ENCODE measurements at regions not wholly inside any gene's neighbourhood (a gene's known extent, or its start where the extent isn't known, plus 50 kb on each side); places are given as distances from the start of the nearest gene placed in this dataset.
A peak's percentile ranks its signal among the peaks of the same experiment; 100 is the strongest.
"Not testable (repeated sequence)": the region's sequence is repeated elsewhere in the genome, so short reads cannot be mapped to it uniquely, and the experiment has no call there.

DNA sequence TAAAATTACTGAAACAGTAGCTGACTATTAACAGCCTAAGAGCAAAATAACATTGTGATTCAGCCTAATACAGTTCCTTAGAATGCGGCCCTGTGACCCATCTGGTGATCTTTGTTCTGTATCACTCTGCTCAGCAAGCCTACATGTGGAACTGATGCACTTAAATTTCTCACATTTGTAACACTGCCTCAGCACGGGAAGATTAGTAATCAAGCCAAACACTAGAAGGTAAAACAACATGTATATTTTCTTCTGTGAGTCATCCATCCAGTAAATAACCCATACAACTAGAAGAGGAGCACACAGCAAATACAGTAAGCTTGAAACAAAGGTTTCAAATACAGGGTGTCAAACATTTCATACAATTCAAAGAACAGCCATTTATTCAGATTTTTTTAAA is 189.7 kb upstream of the NOX3 start:
- Mint-ChIP-seq H3K9me3 (peaks cover 3% of the 10 kb centered on the region), H3K27ac (no peak overlapping the region), H3K4me1 (no peaks in the 10 kb centered on the region), H3K27me3 (peaks cover 4% of the 10 kb centered on the region), H3K4me3 (no peak overlapping the region), H3K36me3 (ENCODE audit: low read depth) (no peaks in the 10 kb centered on the region)
- ATAC-seq (no peak), DNase-seq (no peak)

DNA sequence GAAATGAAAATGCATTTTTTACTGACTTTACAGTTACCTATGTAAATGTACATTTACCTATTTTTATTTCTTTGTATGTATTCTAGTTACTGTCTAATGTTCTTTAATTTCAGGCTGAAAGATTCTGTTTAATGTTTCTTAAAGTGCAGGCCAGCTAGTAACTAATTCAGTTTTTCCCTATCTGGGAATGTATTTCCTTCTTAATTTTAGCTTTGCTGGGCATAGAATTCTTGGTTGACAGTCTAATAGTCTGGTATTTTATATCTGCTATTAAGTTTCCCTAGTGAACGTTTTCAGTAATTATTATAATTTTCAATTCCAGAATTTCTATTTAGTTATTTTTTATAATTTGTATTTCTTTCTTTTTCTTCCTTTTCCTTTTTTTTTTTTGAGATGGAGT is 186.0 kb upstream of the NOX3 start:
- H3K4me1 Mint-ChIP-seq = no peaks in the 10 kb centered on the region
- DNase-seq (no peak), ATAC-seq (no peak)
- no peak overlapping the region for H3K4me3 Mint-ChIP-seq
- H3K9me3 Mint-ChIP-seq = peaks cover 3% of the 10 kb centered on the region
- H3K36me3 Mint-ChIP-seq (ENCODE audit: low read depth) = no peaks in the 10 kb centered on the region
- peaks cover 3% of the 10 kb centered on the region for H3K27me3 Mint-ChIP-seq
- no peak overlapping the region for H3K27ac Mint-ChIP-seq

DNA sequence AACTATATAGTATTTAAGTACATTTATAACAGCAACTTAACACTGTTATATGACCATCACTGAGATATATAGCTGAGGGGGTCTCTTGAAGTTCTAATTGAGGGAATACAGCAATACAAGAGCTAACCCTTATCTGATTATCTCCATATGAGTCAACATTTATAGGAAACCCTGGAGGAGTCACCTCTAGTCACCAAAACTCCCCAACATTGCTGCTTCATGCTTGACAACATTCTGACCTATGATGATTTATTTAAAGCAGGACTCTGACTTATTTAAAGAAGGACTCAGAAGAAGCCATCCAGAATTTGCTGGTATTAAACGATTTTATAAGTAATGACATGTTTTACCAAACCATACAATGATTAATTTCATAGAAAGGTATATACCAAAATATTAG is 182.6 kb upstream of the NOX3 start:
- H3K27me3 Mint-ChIP-seq = no peaks in the 10 kb centered on the region
- no peak overlapping the region for H3K27ac Mint-ChIP-seq
- no peaks in the 10 kb centered on the region for H3K9me3 Mint-ChIP-seq
- H3K36me3 Mint-ChIP-seq (ENCODE audit: low read depth) = no peaks in the 10 kb centered on the region
- no peaks in the 10 kb centered on the region for H3K4me1 Mint-ChIP-seq
- DNase-seq (no peak), ATAC-seq (no peak)
- no peak overlapping the region for H3K4me3 Mint-ChIP-seq

DNA sequence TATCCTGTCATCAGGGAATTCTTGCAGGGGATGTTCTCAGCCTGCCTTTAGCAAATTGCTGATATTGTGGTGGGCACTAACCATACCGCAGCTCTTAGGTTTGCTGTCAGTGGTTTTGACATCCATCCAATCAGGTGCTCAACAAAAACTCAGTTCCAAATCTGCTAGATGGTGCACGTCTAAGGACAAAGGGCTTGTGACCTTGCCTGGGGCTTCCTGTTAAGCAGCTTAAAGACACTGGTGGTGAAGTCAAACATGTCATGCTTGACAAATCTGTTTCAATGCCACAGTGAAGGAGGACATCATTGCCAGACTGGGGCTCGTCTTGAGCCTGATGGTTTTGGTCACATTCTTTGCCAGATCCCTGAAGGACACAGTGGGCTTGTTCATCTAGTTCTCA is 179.8 kb upstream of the NOX3 start:
- Mint-ChIP-seq H3K4me3 (no peak overlapping the region), H3K27me3 (no peaks in the 10 kb centered on the region), H3K9me3 (no peaks in the 10 kb centered on the region), H3K4me1 (no peaks in the 10 kb centered on the region), H3K27ac (no peak overlapping the region), H3K36me3 (ENCODE audit: low read depth) (no peaks in the 10 kb centered on the region)
- ATAC-seq (no peak), DNase-seq (no peak)

DNA sequence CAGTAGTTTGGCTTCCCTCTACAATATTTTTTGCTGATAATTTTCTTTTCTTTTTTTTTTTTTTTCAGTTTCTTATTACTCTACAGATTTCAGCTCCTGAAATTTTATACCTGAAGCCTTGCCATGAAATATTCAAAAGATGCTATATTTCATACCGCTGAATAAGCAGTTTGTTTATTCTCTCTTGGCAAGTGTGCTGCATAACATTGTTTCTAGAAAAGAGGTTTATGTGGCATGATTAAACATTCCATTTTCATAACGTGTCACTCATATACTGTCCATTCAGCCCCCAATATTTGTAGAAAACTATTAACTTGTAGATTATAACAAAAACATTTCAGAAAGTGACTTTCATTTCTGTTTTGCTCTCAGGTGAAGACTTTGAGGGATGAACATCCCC is 174.4 kb upstream of the NOX3 start:
- Mint-ChIP-seq H3K9me3 (peaks cover 4% of the 10 kb centered on the region), H3K36me3 (ENCODE audit: low read depth) (no peaks in the 10 kb centered on the region), H3K4me1 (peaks cover 6% of the 10 kb centered on the region), H3K27me3 (no peaks in the 10 kb centered on the region), H3K4me3 (no peak overlapping the region), H3K27ac (no peak overlapping the region)
- ATAC-seq (no peak), DNase-seq (no peak)

DNA sequence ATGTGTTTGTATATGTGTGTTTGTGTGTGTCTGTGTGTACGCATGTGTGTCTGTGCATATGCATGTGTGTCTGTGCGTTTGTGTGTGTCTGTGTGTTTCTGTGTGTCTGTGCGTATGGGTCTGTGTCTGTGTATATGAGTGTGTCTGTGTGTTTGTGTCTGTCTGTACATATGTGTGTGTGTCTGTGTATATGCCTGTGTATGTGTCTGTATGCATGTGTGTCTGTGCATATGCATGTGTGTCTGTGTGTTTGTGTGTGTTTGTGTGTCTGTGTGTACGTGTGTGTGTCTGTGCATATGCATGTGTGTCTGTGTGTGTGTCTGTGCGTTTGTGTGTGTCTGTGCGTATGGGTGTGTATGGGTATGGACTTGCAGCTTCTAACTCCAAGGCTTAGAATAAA is 174.0 kb upstream of the NOX3 start:
- Mint-ChIP-seq H3K4me3 (no peak overlapping the region), H3K27ac (no peak overlapping the region), H3K4me1 (peaks cover 6% of the 10 kb centered on the region), H3K27me3 (no peaks in the 10 kb centered on the region), H3K36me3 (ENCODE audit: low read depth) (no peaks in the 10 kb centered on the region), H3K9me3 (peaks cover 4% of the 10 kb centered on the region)
- ATAC-seq (no peak), DNase-seq (no peak)

DNA sequence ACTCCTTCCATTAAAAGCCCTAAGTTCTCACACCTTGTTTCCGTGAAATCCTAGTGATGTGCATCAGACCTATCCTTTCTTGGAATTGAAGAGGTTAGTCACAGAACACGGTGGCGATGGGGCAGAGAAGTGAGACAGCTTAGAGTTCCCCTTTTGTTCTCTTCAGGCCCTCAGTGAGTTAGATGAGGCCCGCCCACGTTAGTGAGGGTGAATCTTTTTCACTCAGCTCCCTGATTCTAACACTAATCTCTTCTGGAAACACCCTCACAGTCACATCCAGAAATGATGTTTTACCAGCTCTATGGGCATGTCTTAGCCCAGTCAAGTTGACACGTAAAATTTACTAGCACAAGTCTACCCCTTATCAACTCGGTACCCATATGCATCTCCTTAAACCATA is 172.7 kb upstream of the NOX3 start:
- peaks cover 4% of the 10 kb centered on the region for H3K9me3 Mint-ChIP-seq
- no peak overlapping the region for H3K4me3 Mint-ChIP-seq
- H3K4me1 Mint-ChIP-seq = peaks cover 6% of the 10 kb centered on the region
- no peaks in the 10 kb centered on the region for H3K27me3 Mint-ChIP-seq
- H3K36me3 Mint-ChIP-seq (ENCODE audit: low read depth) = no peaks in the 10 kb centered on the region
- DNase-seq = peak; percentile 3
- H3K27ac Mint-ChIP-seq = peak overlapping the region; percentile 30
- ATAC-seq = peak; percentile 91

DNA sequence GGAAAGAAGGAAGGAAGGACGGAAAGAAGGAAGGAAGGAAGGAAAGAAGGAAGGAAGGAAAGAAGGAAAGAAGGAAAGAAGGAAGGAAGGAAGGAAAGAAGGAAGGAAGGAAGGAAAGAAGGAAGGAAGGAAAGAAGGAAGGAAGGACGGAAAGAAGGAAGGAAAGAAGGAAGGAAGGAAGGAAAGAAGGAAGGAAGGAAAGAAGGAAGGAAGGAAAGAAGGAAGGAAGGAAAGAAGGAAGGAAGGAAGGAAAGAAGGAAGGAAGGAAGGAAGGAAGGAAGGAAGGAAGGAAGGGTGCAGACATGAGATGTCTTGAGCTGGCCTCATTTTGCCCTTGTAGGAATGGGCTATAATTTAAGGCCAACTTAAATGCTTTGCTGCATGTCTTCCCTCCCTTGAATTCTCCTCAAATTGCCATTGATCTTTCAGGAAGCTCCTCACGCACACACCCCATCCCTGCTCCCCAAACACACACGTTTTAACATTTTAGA is 172.1 kb upstream of the NOX3 start:
- not testable (repeated sequence) for H3K9me3 Mint-ChIP-seq; DNase-seq; ATAC-seq; H3K4me3 Mint-ChIP-seq; H3K36me3 Mint-ChIP-seq (ENCODE audit: low read depth); H3K4me1 Mint-ChIP-seq; H3K27me3 Mint-ChIP-seq
- H3K27ac Mint-ChIP-seq = peak overlapping the region; percentile 30

DNA sequence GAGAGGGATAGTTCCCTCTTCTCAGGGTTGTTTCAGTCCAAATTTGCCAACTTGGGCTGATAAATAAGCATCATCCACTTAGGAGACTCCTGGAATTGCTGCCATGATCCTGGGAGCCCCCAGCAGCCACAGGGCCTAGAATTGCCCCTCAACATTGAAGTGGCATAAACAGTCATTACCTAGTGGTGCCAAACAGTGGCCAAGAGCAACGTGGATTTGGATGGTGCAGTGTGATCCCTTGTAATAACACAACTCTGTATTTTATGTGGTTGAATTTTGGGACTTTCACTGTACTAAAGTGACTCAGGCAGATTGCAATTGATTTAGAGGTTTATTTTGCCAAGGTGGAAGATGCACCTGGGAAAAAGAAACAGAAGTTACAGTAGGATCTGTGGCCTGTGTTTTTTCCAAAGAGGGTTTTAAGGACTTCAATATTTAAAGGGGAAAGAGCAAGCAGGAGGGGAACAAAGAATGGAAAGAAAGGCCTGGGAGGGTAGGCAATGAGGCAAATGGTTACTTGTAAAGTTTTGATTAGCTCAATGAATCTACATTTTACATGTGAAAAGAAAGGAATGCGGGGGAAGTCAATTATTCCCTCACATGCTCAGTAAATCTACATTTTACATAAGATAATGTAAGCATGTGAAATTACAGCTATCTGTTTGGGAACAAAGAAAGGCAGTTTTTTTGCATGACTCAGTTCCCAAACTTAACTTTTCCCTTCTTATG is 168.0 kb upstream of the NOX3 start:
- H3K27me3 Mint-ChIP-seq = no peaks in the 10 kb centered on the region
- ATAC-seq = no peak
- H3K4me1 Mint-ChIP-seq = peaks cover 4% of the 10 kb centered on the region
- H3K27ac Mint-ChIP-seq = no peak overlapping the region
- DNase-seq = no peak
- no peaks in the 10 kb centered on the region for H3K36me3 Mint-ChIP-seq (ENCODE audit: low read depth)
- no peak overlapping the region for H3K4me3 Mint-ChIP-seq
- H3K9me3 Mint-ChIP-seq = no peaks in the 10 kb centered on the region

DNA sequence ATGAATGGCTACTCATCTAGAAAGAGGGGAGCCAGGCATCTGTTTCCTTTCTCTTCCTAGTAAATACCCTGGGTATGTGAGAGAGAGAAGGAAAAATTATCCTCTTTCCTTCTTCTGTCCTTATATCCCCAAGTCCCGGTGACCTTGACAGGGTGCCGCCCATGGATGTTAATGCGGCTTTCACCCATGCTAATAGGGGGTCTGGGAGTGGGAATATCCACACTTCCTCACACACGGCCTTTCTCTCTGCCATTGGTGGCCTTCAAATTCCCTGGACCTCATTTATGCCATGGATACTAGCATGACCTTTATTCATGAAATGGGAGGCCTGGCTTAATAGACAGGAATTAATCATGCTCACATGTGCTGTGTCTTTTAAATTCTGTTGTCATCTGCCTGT is 159.0 kb upstream of the NOX3 start:
- peaks cover 20% of the 10 kb centered on the region for H3K9me3 Mint-ChIP-seq
- DNase-seq (no peak), ATAC-seq (no peak)
- peaks cover 2% of the 10 kb centered on the region for H3K36me3 Mint-ChIP-seq (ENCODE audit: low read depth)
- H3K4me1 Mint-ChIP-seq = no peaks in the 10 kb centered on the region
- H3K4me3 Mint-ChIP-seq = no peak overlapping the region
- no peaks in the 10 kb centered on the region for H3K27me3 Mint-ChIP-seq
- no peak overlapping the region for H3K27ac Mint-ChIP-seq

DNA sequence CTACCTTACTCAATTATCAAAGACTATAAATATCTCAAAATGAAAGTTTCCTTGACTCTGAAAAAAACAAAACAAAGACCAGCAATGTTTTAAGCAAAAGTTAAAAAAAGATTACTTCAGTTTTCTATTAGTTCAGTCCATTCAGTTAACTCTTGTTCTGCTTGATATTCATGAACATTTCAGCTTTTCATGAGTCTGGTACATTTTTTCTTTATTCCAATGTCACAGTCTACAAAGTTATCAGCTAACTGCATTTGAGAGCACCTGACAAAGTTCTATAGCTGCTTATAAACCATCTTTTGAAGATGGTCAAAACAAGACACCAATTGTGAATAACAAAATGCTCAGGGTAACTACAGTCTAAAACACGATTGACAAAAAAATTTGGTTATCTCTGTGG is 156.1 kb upstream of the NOX3 start:
- Mint-ChIP-seq H3K4me3 (no peak overlapping the region), H3K9me3 (peaks cover 20% of the 10 kb centered on the region), H3K27me3 (no peaks in the 10 kb centered on the region), H3K4me1 (no peaks in the 10 kb centered on the region), H3K27ac (no peak overlapping the region), H3K36me3 (ENCODE audit: low read depth) (peaks cover 2% of the 10 kb centered on the region)
- ATAC-seq (no peak), DNase-seq (no peak)

DNA sequence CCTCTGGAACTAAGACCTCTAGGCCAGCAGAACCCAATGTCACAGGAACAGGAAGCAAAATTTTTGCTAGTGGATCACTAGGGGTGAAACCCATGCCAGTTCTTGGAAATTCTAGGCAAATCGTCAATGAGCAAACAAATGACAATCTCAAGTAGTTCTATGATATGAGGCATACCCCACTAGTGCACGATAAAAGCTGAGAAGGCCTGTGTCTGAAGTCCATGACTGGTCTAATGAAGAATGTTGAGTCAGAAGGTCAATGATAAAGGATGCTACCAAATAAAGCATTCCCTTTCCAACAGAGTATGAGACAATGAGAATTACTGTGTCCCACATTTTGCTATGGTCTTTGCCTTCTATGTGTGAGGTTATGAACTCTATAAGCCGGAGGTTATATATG is 149.4 kb upstream of the NOX3 start:
- H3K9me3 Mint-ChIP-seq = no peaks in the 10 kb centered on the region
- ATAC-seq = no peak
- H3K27me3 Mint-ChIP-seq = no peaks in the 10 kb centered on the region
- H3K4me1 Mint-ChIP-seq = no peaks in the 10 kb centered on the region
- no peak overlapping the region for H3K27ac Mint-ChIP-seq
- no peak for DNase-seq
- no peaks in the 10 kb centered on the region for H3K36me3 Mint-ChIP-seq (ENCODE audit: low read depth)
- H3K4me3 Mint-ChIP-seq = no peak overlapping the region

DNA sequence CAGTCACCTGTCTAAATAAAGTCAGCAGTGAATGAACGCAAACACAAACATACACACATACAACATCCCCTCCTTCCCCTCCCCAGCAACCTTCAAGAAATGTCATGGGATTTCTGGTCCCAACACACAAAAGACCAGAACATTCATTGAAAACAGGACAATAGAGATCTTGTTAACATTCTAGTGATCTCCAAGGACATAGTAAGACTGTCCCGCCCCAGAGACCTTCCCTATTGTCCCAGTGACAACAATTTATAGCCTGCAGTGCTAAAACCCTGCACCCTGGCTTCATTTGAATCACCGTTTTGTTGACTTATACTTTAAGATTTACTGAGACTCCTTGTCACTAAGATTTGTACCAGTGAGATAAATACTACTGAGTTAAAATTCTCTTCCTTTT is 143.9 kb upstream of the NOX3 start:
- H3K9me3 Mint-ChIP-seq = no peaks in the 10 kb centered on the region
- no peak for ATAC-seq
- H3K36me3 Mint-ChIP-seq (ENCODE audit: low read depth) = no peaks in the 10 kb centered on the region
- H3K4me1 Mint-ChIP-seq = no peaks in the 10 kb centered on the region
- H3K27me3 Mint-ChIP-seq = no peaks in the 10 kb centered on the region
- H3K4me3 Mint-ChIP-seq = no peak overlapping the region
- no peak overlapping the region for H3K27ac Mint-ChIP-seq
- DNase-seq = no peak

DNA sequence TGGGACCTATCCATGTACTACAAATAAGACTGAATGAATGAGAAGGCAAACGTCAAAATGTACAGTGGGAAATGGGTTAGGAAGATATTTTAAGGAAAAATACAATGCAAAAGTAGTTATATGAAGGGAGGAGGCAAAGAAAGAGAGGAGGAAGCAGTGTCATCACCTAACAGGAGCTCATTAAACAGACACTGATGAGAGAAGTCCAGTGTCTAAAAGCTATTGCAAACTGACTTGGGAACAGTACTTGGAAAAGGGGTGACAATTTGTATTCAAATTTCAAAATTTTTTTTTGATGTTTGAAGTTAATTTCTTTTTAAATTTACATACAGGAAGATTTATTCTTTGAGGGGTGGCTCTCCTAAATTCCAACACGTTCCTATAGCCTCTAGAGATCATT is 143.5 kb upstream of the NOX3 start:
- Mint-ChIP-seq H3K4me3 (no peak overlapping the region), H3K36me3 (ENCODE audit: low read depth) (no peaks in the 10 kb centered on the region), H3K4me1 (no peaks in the 10 kb centered on the region), H3K27ac (no peak overlapping the region), H3K9me3 (no peaks in the 10 kb centered on the region), H3K27me3 (no peaks in the 10 kb centered on the region)
- DNase-seq (no peak), ATAC-seq (no peak)

DNA sequence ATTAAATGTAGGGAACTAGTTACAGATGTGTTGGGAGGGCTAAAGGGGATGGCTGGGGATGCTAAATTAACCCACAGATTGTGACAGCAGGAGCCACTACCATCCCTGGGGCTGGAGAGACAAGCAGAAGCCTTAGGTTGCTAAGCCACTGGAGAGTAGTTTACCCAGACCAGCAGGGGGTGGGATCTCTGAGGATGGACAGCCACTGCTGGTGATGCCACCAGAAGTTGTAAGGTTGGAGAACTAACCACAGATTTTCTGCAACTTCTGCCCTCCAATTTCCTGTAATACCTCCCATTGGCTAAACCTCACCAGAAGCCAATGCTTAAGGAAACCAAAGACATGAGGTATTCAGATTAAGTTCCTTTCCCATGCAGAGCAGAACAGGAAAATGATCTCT is 139.6 kb upstream of the NOX3 start:
- no peaks in the 10 kb centered on the region for H3K4me1 Mint-ChIP-seq
- H3K27ac Mint-ChIP-seq = no peak overlapping the region

DNA sequence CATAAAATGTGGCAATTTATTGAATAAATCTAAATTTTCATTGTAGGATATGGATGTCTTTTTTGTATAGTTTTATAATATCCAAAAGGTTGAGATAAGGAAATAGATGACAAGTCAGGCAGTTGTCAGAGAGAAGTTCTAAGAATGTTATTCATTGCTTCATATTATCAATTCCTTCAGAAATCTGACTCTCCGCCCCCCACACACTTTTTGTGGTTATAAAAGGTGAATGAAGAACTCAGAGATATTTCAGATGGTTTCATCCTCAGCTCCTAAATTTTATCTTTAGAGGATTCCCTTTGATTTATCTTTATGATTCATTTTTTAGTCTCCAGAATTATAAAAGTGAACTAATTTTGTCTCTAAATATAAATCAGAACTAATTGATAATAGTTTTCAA is 136.1 kb upstream of the NOX3 start:
- no peak overlapping the region for H3K4me3 Mint-ChIP-seq
- no peak for DNase-seq
- no peaks in the 10 kb centered on the region for H3K4me1 Mint-ChIP-seq
- no peaks in the 10 kb centered on the region for H3K9me3 Mint-ChIP-seq
- no peak overlapping the region for H3K27ac Mint-ChIP-seq
- no peak for ATAC-seq
- peaks cover 7% of the 10 kb centered on the region for H3K27me3 Mint-ChIP-seq
- no peaks in the 10 kb centered on the region for H3K36me3 Mint-ChIP-seq (ENCODE audit: low read depth)

More for the DNA sequence above, 139.6 kb upstream of the NOX3 start:
- ATAC-seq (no peak), DNase-seq (no peak)
- Mint-ChIP-seq H3K27me3 (peaks cover 7% of the 10 kb centered on the region), H3K9me3 (no peaks in the 10 kb centered on the region), H3K4me3 (no peak overlapping the region), H3K36me3 (ENCODE audit: low read depth) (no peaks in the 10 kb centered on the region)

All from activated naive CD8-positive, alpha-beta T cell treated with anti-CD3 and anti-CD28 coated beads, Interleukin-2, amount 50 U/mL, for 24 hours (primary cell).